ENCODE measurements at regions not wholly inside any gene's neighbourhood (a gene's known extent, or its start where the extent isn't known, plus 50 kb on each side); places are given as distances from the start of the nearest gene placed in this dataset.

GRCh38 chr14:43362586-43362985, 1144.5 kb downstream of the FSCB start:
- no peak overlapping the region for H3K4me3 ChIP-seq (ENCODE audit: low read depth, low read length)
- no peaks in the 10 kb centered on the region for H3K4me1 ChIP-seq
- TF ChIP-seq CTCF (IDR thresholded peaks at IDR 0.05; ENCODE audit: low read depth, low read length), result no peak
- H3K27me3 ChIP-seq, result no peaks in the 10 kb centered on the region
- no peaks in the 10 kb centered on the region for H3K9me3 ChIP-seq
- DNase-seq, result no peak
- H3K36me3 ChIP-seq, result no peaks in the 10 kb centered on the region

GRCh38 chr14:43361751-43362150, 1145.3 kb downstream of the FSCB start:
- no peaks in the 10 kb centered on the region for H3K9me3 ChIP-seq
- H3K4me3 ChIP-seq (ENCODE audit: low read depth, low read length), result no peak overlapping the region
- H3K4me1 ChIP-seq, result no peaks in the 10 kb centered on the region
- TF ChIP-seq CTCF (IDR thresholded peaks at IDR 0.05; ENCODE audit: low read depth, low read length), result no peak
- no peaks in the 10 kb centered on the region for H3K27me3 ChIP-seq
- no peaks in the 10 kb centered on the region for H3K36me3 ChIP-seq
- DNase-seq, result no peak

- Histone ChIP-seq H3K4me1 (no peaks in the 10 kb centered on the region), H3K36me3 (no peaks in the 10 kb centered on the region), H3K9me3 (no peaks in the 10 kb centered on the region), H3K4me3 (ENCODE audit: low read depth, low read length) (no peak overlapping the region), H3K27me3 (no peaks in the 10 kb centered on the region)
- no peak for DNase-seq
- TF ChIP-seq CTCF (IDR thresholded peaks at IDR 0.05; ENCODE audit: low read depth, low read length), result no peak
These were observed 1146.8 kb downstream of the FSCB start for GRCh38 chr14:43360239-43360638.

- no peaks in the 10 kb centered on the region for H3K9me3 ChIP-seq
- TF ChIP-seq CTCF (IDR thresholded peaks at IDR 0.05; ENCODE audit: low read depth, low read length), result no peak
- no peaks in the 10 kb centered on the region for H3K27me3 ChIP-seq
- DNase-seq, result no peak
- no peak overlapping the region for H3K4me3 ChIP-seq (ENCODE audit: low read depth, low read length)
- H3K36me3 ChIP-seq, result no peaks in the 10 kb centered on the region
- no peaks in the 10 kb centered on the region for H3K4me1 ChIP-seq
These were observed 1147.8 kb downstream of the FSCB start for GRCh38 chr14:43359317-43359716.

GRCh38 chr14:43356979-43357545, 1150.0 kb downstream of the FSCB start:
- H3K4me1 ChIP-seq, result no peaks in the 10 kb centered on the region
- H3K27me3 ChIP-seq, result no peaks in the 10 kb centered on the region
- no peaks in the 10 kb centered on the region for H3K9me3 ChIP-seq
- DNase-seq, result no peak
- H3K36me3 ChIP-seq, result no peaks in the 10 kb centered on the region
- no peak overlapping the region for H3K4me3 ChIP-seq (ENCODE audit: low read depth, low read length)
- no peak for TF ChIP-seq CTCF (IDR thresholded peaks at IDR 0.05; ENCODE audit: low read depth, low read length)

GRCh38 chr14:43356382-43356781, 1150.7 kb downstream of the FSCB start:
- Histone ChIP-seq H3K27me3 (no peaks in the 10 kb centered on the region), H3K4me1 (no peaks in the 10 kb centered on the region), H3K36me3 (no peaks in the 10 kb centered on the region), H3K9me3 (no peaks in the 10 kb centered on the region), H3K4me3 (ENCODE audit: low read depth, low read length) (no peak overlapping the region)
- TF ChIP-seq CTCF (IDR thresholded peaks at IDR 0.05; ENCODE audit: low read depth, low read length), result no peak
- DNase-seq, result no peak

All from BE2C (cell line).